PC-3 (cell line): ENCODE measurements at regions not wholly inside any gene's neighbourhood (a gene's known extent, or its start where the extent isn't known, plus 50 kb on each side); places are given as distances from the start of the nearest gene placed in this dataset.

Experiments used
- ATAC-seq: fragments of 200-7000 bp; cut with Tn5 transposase; 2 replicates; pipeline ENCODE4 v1.9.1; 2020; ENCODE audit warnings: mild to moderate bottlenecking, moderate library complexity
- BruUV-seq: library from RNA; stranded (reverse); fragments of 400-500 nt; replicated peaks from 2 replicates; lab custom pipeline; 2021; lab: Mats Ljungman, UMichigan
- CTCF ChIA-PET: fragments of 300-600 bp; sonication (Branson Sonifier 250); formaldehyde crosslinking; loops from one replicate; lab custom pipeline; 2022; ENCODE audit warnings: antibody characterized with exemption; lab: Charles Lee
- POLR2A ChIA-PET: fragments of 300-600 bp; sonication (Branson Sonifier 250); formaldehyde crosslinking; loops from one replicate; lab custom pipeline; 2022; ENCODE audit warnings: antibody characterized with exemption; ENCODE audit not compliant: unreplicated experiment; lab: Charles Lee
- DNase-seq: peaks from one replicate; pipeline ENCODE4 v3.0.0-alpha.2; 2015
- H2AFZ ChIP-seq: fragments of 300-600 bp; sonication (generic); 2 replicates; pipeline ENCODE4 v1.6.0; 2016; ENCODE audit warnings: antibody characterized with exemption, low read length
- H3F3A ChIP-seq: fragments of 300-600 bp; sonication (generic); one replicate; pipeline ENCODE4 v1.6.0; 2017; ENCODE audit warnings: antibody characterized with exemption, low read length, control low read depth, mild to moderate bottlenecking; ENCODE audit not compliant: unreplicated experiment
- H3K27ac ChIP-seq: fragments of 300-600 bp; sonication (generic); 2 replicates; pipeline ENCODE4 v1.5.1; 2016; ENCODE audit warnings: mild to moderate bottlenecking, low read length
- H3K27me3 ChIP-seq: fragments of 300-600 bp; sonication (generic); 2 replicates; pipeline ENCODE4 v1.6.1; 2016; ENCODE audit warnings: low read length, mixed read lengths
- H3K36me3 ChIP-seq: fragments of 300-600 bp; sonication (generic); 2 replicates; pipeline ENCODE4 v1.6.1; 2016; ENCODE audit warnings: low read depth, mixed run types, low read length, mixed read lengths
- H3K4me1 ChIP-seq: fragments of 300-600 bp; sonication (generic); 2 replicates; pipeline ENCODE4 v1.5.1; 2016; ENCODE audit warnings: low read length; ENCODE audit not compliant: insufficient read depth
- H3K4me2 ChIP-seq: fragments of 300-600 bp; sonication (generic); 2 replicates; pipeline ENCODE4 v1.6.0; 2016; ENCODE audit warnings: low read length
- H3K4me3 ChIP-seq: fragments of 300-600 bp; sonication (generic); 2 replicates; pipeline ENCODE4 v1.5.1; 2016; ENCODE audit warnings: mild to moderate bottlenecking, low read length, mixed read lengths
- H3K79me2 ChIP-seq: fragments of 300-600 bp; sonication (generic); 2 replicates; pipeline ENCODE4 v1.6.1; 2017; ENCODE audit warnings: low read length, mixed read lengths
- H3K9ac ChIP-seq: fragments of 300-600 bp; sonication (generic); 2 replicates; pipeline ENCODE4 v1.6.0; 2016; ENCODE audit warnings: mild to moderate bottlenecking, low read length
- H3K9me2 ChIP-seq: fragments of 300-600 bp; sonication (generic); replicated peaks from 2 replicates; pipeline ENCODE4 v1.6.1; 2016; ENCODE audit warnings: mixed run types, low read length, mixed read lengths
- H3K9me3 ChIP-seq: fragments of 300-600 bp; sonication (generic); 2 replicates; pipeline ENCODE4 v1.6.1; 2016; ENCODE audit warnings: low read length, mixed read lengths
- H4K20me1 ChIP-seq: fragments of 300-600 bp; sonication (generic); 2 replicates; pipeline ENCODE4 v1.6.1; 2016; ENCODE audit warnings: low read length, mixed read lengths
- CTCF ChIP-seq: fragments of 300-600 bp; sonication (generic); conservative IDR thresholded peaks from 2 replicates; pipeline ENCODE4 v1.5.1; 2017; ENCODE audit warnings: antibody characterized with exemption, low read depth, mild to moderate bottlenecking, low read length
- EZH2 ChIP-seq: fragments of 300-600 bp; sonication (generic); IDR thresholded peaks from one replicate; pipeline ENCODE4 v1.6.1; 2017; ENCODE audit warnings: antibody characterized with exemption, mild to moderate bottlenecking, low read length; ENCODE audit not compliant: unreplicated experiment
- EZH2phosphoT487 ChIP-seq: fragments of 300-600 bp; sonication (generic); IDR thresholded peaks from 2 replicates; pipeline ENCODE4 v1.6.1; 2018; ENCODE audit warnings: mild to moderate bottlenecking, antibody characterized with exemption, low read length, borderline replicate concordance
- intact Hi-C: fragments of 100-400 bp; cut with micrococcal nuclease; formaldehyde crosslinking; loops from 2 replicates; pipeline ENCODE4 v1.9.0; 2023

GRCh38 chr1:38308780-38309179, 262.2 kb upstream of the POU3F1 start:
- peak; percentile 25 for DNase-seq
- no peak overlapping the region for H3K9ac ChIP-seq
- no peak for TF ChIP-seq EZH2
- TF ChIP-seq CTCF: no peak
- TF ChIP-seq EZH2phosphoT487: no peak
- H3K27ac ChIP-seq: no peak overlapping the region
- H2AFZ ChIP-seq: no peak overlapping the region
- H3K27me3 ChIP-seq: peaks cover 14% of the 10 kb centered on the region; the same call in 1 of the 2 replicates
- no peak for ATAC-seq
- H3K79me2 ChIP-seq: no peaks in the 10 kb centered on the region
- H3K9me3 ChIP-seq: no peaks in the 10 kb centered on the region
- no peak overlapping the region for H3K4me3 ChIP-seq
- CTCF ChIA-PET: no interaction called here
- H3K4me2 ChIP-seq: no peak overlapping the region
- H3K36me3 ChIP-seq: no peaks in the 10 kb centered on the region
- H3K4me1 ChIP-seq: no peaks in the 10 kb centered on the region
- intact Hi-C loops: no loop called here
- BruUV-seq: no TSS peak
- H3F3A ChIP-seq: no peaks in the 10 kb centered on the region
- no peaks in the 10 kb centered on the region for H3K9me2 ChIP-seq
- H4K20me1 ChIP-seq: no peaks in the 10 kb centered on the region
- POLR2A ChIA-PET: no interaction called here

GRCh38 chr1:38305666-38306065, 259.1 kb upstream of the POU3F1 start:
- Histone ChIP-seq H3K9me2 (no peaks in the 10 kb centered on the region), H3K79me2 (no peaks in the 10 kb centered on the region), H3F3A (no peaks in the 10 kb centered on the region), H3K4me2 (no peak overlapping the region), H3K27ac (no peak overlapping the region), H3K4me3 (no peak overlapping the region), H3K9ac (no peak overlapping the region), H3K9me3 (no peaks in the 10 kb centered on the region), H2AFZ (no peak overlapping the region), H4K20me1 (no peaks in the 10 kb centered on the region), H3K27me3 (peaks cover 34% of the 10 kb centered on the region), H3K4me1 (no peaks in the 10 kb centered on the region), H3K36me3 (no peaks in the 10 kb centered on the region)
- intact Hi-C loops: no loop called here
- ChIA-PET CTCF (no interaction called here), POLR2A (no interaction called here)
- no TSS peak for BruUV-seq
- TF ChIP-seq CTCF (no peak), EZH2phosphoT487 (no peak), EZH2 (no peak)
- DNase-seq (no peak), ATAC-seq (no peak)

GRCh38 chr1:38303843-38304242, 257.2 kb upstream of the POU3F1 start:
- no peak for TF ChIP-seq EZH2
- TF ChIP-seq EZH2phosphoT487: no peak
- TF ChIP-seq CTCF: no peak
- Histone ChIP-seq H3K79me2 (no peaks in the 10 kb centered on the region), H3K9me3 (no peaks in the 10 kb centered on the region), H3K9me2 (no peaks in the 10 kb centered on the region), H2AFZ (no peak overlapping the region), H4K20me1 (no peaks in the 10 kb centered on the region), H3K27me3 (peaks cover 37% of the 10 kb centered on the region), H3K36me3 (no peaks in the 10 kb centered on the region), H3K9ac (no peak overlapping the region), H3K4me3 (no peak overlapping the region), H3F3A (no peaks in the 10 kb centered on the region), H3K27ac (no peak overlapping the region), H3K4me2 (no peak overlapping the region), H3K4me1 (no peaks in the 10 kb centered on the region)
- ChIA-PET POLR2A (no interaction called here), CTCF (no interaction called here)
- ATAC-seq (no peak), DNase-seq (no peak)
- BruUV-seq: no TSS peak
- intact Hi-C loops: no loop called here
